Muscle of arm (tissue), 1 donor: ENCODE measurements at regions not wholly inside any gene's neighbourhood (a gene's known extent, or its start where the extent isn't known, plus 50 kb on each side); places are given as distances from the start of the nearest gene placed in this dataset.

Source experiments
- DNase-seq: peaks from one replicate; pipeline ENCODE4 v3.0.0-alpha.2; 2013

DNA sequence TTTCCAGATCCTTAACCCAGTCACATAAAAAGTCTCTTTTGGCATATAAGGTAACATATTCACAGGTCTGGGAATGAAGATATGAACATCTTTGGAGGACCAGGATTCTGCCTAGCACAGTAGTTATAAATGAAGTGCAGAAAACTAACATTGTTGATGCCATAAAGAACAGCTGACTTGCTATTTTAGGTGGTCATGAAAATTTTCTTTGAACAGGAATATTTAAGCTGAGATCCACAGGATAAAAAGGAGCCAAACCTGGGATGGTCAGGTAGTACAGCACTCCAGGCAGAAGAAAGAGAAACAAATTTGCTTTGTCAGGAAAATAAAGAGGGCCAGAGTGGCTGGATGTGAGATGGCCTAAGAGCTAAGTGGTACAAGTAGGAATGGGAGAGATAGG is 80.0 kb downstream of the CENPW start:
- DNase-seq: no peak

DNA sequence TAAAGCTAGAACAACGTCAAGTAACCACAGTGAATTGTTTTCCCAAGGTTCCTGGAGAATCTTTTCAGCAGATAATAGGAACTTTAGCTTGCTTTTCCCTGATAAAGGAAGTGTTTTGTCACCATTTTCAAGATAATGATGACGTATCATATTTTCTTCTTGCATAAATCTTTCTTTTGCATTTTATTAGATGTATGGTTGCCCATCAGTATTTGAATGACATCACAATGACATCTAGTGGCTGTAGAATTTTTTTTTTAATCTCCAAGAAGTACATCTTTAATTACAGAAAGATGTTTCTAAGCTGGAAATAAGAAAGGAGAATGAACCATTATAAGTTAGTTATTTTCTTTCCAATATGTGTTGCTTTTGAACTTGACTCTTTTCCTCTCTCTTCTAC is 83.0 kb downstream of the CENPW start:
- DNase-seq: no peak

DNA sequence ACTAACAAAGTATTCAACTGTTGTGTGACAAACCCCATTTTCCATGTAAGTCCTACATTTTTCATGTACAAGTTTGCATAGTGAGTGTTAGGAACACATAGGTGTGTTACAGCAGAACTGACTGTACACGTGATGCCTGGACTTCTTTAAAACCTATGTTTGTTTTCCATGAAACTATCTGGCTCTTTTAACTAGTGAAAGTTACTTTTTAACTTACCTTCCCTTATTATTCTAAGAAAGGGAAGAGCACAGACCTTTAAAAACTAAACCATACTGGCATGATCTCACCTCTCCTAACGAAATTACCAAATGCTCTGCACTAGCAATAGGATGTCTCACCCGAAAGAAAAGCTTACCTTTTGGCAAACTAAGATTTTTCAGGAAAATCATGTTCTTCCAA is 87.8 kb downstream of the CENPW start:
- no peak for DNase-seq

DNA sequence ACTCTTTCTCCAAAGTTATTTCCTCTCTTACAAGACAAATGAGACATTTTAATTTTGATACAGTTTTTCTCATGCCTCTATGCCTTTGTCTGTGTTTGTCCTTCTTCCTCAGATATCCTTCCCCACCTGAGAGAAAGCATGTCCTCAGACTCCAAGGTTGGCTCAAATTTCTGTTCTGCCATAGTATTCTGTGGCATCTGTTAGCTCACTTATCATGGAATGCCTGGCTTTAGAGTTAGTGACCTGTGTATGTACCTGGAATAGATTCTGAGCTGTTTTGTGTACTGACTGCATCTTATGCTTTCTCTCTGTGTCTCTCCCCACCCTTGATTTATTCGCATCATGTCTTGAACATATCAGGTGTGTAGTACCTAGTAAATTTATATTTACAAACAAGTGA is 90.0 kb downstream of the CENPW start:
- no peak for DNase-seq

DNA sequence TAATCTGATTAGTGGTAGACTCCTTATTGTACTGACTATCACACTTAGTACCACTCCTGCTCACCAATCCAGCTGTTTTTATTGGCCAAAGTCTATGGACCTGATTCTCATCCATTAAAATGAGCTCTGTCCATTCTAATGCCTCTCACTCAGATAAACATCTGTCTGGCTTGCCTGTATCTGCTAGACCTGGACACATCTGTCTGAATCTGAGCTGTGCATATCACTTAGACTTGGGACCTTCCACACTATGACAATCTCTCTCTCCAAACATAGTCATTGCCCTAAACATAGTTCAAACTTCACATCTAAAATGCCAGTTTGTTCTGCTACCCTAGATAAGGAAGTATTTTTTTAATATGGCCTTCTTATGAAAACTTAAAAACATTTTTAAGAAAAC is 92.6 kb downstream of the CENPW start:
- no peak for DNase-seq

DNA sequence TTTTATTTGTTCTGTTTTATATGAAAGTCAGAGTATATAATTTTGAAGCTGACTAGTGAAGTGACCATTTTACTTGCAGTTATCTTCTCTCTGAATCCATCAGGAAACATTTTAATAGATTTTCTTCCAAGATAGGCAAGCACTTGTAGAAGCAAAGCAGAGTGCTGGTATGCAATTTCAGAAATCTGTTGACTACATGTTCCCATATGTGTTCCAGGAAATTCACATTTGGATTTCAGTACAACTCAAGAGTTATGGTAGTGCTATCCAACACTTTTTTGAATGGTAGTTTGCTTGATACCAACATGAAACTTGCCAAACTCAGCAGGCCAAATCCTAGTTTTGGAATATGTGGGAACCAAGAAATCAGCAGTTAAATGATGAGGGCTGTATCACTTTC is 94.0 kb downstream of the CENPW start:
- no peak for DNase-seq

DNA sequence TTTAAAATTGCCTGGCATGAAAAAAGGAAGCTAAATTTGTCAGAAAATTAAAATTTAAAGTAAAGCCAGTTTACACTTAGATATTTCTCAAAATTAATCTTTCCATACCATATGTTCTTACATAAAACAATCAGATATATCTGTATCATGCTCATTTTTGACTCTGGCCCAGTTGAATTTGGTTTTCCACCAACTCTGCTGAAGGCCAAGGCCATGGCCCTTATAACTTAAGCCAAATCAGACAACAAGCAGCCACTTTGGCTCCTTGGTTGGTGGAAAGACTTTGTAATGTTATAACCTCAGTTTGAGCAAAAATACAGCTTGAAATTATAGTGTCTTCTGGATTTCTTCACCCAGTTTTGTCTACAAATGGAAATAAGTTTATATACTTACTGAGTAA is 97.3 kb downstream of the CENPW start:
- peak; percentile 20 for DNase-seq

DNA sequence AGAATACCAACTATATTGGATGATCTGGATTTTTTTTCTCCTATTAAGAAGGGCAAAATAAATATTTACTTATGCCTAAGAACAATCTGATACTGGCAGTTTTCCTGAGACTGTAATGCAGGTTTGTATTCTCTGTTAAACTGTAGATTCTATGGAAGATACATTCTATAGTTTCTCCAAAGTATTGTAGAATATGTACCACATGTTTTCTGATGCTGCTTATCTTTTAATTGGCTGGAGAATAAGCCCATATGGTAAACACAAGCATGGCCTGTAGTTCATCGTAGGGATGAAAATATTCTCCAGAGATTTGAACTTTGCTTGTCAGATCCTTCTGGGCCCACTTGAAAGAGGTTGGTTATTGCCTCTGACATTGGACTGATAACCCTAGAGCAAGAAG is 99.1 kb downstream of the CENPW start:
- DNase-seq: no peak

DNA sequence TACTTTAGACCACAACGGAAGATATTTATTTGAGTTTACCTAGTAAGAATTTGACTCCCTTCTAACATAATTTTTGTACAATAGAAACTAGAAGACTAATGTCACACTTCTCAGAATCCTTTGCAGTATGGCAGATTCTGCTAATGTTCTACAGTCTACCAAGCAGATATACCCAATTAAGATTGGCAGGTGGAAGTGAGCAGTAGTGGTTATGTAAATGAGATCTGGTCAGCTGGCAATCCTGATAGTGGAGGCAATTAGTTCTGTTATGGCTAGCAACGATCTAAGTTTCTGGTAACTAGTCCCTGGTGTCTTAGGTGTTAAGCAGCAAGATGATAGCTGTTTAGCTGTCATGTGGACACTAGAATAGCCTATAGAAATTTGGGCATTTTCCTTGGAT is 101.0 kb downstream of the CENPW start:
- DNase-seq: no peak

DNA sequence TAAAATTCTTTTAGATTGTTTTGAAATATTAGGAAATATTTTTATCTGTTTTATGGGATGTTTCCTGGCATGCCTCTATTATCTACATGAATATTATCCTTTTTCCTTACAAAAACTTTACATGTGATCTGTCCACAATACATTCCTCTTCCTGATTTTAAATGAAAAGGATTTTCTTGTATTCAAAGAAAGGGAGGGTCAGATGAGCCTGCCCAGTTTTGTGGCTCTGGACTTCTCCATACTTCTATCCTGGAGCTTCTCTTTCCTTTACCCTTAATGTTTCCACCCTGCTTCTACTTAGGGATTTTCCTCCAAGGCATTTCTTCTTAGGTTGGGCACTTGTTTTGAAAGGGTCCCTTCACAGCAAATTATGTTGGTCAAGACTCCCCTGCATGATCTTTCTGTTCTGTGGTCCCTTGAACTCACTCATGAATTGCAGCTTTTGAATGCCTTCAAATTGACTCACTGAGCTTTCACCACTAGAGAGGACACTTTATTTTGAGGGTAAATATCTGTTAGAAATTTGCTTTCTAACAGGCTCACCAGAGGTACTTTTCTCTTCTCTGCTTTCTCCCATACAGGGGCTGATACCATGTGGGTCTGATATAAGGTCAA is 104.9 kb downstream of the CENPW start:
- DNase-seq: no peak

DNA sequence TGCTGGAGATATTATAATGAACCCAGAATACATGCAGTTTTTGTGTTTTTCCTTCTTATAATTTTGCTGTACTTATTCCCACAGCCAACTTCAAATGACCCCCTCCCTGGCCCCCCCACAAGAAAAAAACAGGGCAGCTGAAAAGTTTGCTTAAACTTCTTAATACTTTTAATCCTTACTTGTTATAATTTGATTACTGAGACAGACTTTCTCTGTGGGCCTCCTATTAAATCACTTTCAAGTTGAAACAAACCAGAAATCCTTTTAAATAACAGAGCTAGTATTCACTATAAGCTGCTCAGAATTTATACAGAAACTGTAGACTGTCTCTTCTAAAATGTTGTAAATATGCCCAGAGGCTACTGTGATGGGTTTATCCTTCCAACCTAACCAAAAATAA is 106.3 kb downstream of the CENPW start:
- DNase-seq: no peak

DNA sequence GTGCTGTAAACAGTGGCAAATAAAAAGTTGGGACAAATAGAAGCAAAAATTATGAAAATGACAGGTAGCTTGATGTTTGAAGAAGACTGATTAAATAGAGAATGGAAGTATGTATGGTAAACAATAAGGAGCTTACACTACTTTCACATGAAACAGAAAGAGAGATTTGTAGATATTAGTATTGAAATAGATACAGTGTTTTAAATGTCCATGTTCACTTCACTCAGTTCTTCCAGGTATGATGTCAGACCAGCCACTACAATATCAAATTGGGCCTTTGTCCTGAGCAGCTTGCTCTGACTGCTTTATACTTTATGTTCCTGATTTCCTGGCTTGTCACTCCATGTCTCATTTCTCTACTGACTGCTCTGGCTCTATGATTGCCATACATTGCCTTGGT is 107.5 kb downstream of the CENPW start:
- no peak for DNase-seq

DNA sequence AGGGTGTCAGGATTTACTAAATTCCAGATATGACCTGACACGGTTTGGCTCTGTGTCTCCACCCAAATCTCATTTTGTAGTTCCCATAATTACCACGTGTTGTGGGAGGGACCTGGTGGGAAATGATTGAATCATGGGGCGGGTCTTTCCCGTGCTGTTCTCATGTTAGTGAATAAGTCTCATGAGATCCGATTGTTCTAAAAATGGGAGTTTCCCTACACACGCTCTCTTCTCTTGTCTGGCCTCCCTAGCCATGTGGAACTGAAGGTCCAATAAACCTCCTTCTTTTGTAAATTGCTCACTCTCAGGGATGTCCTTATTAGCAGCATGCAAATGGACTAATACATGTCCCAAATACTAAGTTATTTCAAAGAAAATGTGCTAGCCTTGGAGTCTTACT is 121.1 kb downstream of the CENPW start:
- no peak for DNase-seq

DNA sequence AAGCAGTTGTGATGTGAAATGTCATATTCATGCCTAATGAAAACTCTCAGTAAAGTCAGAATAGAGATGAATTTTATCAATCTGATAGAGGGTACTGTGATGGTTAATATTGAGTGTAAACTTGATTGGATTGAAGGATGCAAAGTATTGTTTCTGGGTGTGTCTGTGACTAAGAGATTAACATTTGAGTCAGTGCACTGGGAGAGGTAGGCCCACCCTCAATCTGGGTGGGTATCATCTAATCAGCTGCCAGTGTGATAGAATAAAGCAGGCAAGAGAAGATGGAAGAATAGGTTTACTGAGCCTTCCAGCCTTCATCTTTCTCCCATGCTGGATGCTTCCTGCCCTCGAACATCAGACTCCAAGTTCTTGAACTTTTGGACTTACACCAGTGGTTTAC is 124.3 kb downstream of the CENPW start:
- DNase-seq: no peak

DNA sequence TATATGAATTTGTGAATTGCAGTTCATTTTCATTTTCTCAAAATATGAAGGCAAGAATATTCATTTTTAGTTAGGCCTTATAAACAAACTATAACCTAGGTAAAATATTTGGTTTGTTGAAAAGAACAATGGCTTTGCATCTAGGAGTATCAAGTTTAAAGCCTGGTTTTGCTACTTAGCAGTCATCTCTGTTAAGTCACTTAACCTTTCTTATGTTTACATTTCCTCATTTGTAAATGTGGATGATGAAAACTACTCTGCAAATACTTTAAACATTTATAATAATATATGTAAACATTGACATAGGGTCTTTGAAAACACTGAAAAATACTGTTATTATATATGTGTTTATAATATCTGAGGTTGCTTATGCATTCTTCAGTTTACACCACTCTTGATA is 135.5 kb downstream of the CENPW start:
- DNase-seq: no peak

DNA sequence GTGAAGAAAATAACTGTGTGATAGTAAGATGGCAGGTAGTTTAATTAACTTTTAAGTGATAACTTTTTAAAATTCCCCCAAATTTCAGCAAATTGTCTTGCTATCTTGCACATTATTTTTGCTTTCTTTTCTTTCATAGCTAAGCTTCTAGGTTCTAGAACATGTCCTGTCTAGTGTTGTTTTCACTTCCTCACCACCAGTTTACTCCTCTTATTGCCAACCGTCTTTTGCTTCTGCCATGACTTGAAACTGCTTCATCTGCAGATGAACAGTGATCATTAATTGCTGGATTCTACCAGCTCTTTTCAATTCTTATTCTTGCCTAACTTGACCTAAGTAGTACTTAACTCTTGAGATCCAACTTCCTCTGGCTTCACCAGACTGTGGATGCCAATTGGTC is 137.8 kb downstream of the CENPW start:
- no peak for DNase-seq

DNA sequence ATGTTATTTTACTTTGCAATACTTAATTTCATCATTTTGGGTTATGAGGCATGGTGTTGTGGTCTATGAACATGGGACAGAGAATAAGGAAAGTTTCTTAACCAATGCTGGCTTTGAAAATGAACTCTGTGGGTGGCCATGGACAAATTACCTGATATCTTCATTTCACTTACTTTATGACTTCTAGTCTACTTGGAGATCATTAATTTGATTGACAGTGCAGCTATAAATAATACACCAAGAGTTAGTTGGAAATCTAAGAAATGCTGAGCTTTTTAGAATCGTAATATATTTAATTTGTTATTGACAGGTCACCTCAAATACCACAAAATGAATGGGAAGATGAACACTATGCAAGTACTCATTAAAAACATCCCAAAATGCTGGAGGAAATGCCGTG is 140.4 kb downstream of the CENPW start:
- no peak for DNase-seq

DNA sequence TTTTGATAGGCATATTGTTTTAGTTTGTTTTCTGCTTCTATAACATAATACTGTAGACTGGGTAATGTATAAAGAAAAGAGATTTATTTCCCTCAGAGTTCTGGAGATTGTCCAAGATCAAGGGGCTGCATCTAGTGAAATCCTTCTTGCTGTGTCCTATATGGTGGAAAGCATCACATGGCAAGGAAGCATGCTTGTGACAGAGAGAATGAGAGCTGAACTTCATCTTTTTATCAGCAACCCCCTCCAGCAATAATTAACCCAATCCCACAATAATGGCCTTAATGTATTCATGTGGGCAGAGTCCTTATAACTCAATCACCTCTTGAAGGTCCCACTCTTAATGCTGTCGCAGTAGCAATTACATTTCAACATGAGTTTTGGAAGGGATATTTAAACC is 141.4 kb downstream of the CENPW start:
- DNase-seq: no peak

DNA sequence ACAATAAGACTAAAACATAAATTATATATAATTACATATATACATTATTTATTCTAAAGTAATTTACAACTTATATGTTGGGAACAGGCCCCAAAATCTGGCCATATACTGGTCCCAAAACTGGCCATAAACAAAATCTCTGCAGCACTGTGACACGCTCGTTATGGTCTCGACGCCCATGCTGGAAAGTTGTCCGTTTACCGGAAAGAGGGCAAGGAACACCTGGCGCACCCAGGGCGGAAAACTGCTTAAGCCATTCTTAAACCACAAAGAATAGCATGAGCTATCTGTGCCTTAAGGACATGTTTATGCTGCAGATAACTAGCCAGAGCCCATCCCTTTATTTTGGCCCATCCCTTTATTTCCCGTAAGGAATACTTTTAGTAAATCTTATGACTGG is 164.9 kb downstream of the CENPW start:
- no peak for DNase-seq

DNA sequence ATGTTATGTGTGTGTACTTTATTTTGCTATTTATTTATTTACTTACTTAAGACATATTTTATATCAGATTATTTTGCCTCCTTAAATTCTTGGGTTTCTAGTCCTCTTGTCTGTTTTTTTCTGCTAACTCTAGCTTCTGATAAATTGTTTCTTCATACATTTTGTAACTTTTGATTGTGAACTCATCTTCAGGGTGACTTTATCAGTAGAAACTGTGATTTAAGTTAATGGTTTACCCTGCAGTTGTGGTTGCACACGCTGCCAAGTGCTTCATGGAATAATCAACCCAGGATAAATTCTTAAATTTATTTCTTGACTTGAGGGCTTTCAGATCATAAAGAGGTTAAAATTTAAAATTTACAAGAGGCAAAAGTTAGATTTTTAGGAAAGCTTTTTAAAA is 173.3 kb downstream of the CENPW start:
- DNase-seq: no peak

DNA sequence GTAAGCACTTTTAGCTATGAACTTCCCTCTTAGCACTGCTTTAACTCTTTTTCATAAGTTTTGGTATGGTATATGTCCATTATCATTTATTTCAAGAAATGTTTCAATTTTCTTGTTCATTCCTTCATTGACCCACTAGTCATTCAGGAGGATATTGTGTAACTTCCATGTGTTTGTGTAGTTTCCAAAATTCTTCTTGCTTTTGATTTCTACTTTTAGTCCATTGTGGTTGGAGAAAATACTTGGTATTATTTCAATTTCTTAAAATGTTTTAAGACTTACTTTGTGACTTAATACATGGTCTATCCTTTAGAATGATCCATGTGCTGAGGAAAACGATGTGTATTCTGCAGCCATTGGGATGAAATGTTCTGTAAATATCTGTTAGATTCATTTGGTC is 176.5 kb downstream of the CENPW start:
- no peak for DNase-seq

DNA sequence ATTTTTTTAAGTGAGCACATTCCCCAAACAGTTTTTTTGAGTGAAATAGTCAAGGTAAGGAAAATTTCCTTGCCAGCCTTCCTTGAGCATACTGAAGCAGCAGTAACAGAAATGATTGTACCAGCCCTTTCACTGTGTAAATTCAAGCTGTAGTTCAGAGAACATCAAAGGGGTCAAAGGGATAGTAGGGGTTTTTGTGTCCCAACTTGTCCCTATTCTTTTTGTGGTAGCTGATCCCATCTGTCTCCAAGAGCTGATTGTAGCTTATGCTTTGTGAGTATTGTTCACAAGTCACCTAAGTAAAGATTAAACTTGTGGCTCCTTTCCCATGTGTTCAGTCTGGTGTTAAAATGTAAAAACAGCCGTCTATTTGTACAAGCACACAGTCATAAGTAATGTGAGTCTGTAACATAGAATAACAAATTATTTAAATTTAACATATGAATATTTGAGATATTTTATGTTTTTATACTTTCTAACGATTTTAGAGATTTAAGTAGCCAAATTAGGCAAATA is 185.0 kb downstream of the CENPW start:
- DNase-seq: no peak

DNA sequence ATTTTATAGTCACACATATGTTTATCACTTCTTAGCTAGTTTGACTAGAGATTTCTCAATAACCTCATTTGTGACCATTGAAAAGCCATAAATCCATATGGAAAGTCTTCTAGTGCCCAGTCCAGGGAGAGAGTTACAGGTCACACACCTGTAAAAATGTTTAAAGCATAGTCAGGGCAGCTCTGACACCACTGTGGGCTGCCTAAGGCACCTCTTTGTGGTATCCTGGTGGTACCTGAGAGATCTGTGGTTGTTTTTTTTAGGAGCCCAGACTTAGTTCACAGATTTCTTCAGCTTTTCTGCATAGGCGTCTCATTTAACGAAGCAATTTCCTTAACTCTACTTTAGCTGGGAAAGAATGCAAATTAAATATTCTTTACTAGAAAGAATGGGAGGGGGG is 186.6 kb downstream of the CENPW start:
- no peak for DNase-seq

DNA sequence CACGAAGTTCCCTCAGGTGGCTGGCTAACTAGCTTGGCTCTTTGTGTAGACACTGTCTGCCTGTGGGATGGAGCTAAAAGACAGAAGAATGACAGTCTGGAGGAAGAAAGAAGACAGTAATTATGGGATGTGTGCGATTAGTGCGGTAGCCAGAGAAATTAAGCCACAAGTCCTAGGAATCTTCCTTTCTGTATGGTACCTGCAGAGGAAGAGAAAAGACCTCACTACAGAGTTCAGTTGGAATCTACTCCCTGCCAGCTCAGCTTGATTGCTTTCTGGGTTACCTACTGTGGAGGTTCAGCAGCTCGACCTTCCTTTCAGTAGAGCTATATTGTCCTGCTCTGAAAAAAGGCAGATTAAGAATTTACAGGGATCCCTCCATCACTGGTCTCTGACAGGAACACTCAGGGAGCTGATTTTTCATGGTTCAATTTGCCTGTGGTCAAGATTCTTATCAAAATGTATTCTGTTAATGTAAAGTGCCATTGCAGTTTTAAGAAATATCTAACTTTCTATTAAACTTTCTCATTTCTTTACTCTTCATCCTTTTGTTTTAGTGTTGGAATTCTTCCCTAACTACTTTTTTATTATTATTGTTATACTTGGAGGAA is 187.2 kb downstream of the CENPW start:
- no peak for DNase-seq
